ENCODE measurements at regions not wholly inside any gene's neighbourhood (a gene's known extent, or its start where the extent isn't known, plus 50 kb on each side); places are given as distances from the start of the nearest gene placed in this dataset.

DNA sequence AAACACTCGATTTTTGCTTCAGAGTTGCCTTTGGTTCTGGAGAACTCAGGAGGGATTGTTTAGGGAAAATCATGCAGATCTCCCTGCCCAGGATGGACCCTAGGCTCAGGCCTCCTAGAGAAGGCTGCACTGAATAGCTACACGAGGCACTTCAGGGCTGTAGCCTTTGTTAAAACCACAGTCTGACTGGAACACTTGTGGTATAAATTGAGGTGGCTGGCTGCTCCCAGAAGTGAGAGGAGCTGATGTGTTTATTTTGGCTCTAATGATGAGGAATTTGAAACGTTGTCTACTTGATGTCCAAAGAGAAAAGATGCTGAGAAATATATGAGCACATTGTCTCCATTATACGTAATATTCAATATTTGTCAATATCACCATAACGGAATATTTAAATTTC is 762.1 kb upstream of the ARGLU1 start:
- DNase-seq = no peak
- in situ Hi-C loops (cut with HindIII; ENCODE audit: low pct_ligation_motif_present, low pct_unique_long_range_greater_than_20kb, low sequenced_read_pairs) = no loop called here

DNA sequence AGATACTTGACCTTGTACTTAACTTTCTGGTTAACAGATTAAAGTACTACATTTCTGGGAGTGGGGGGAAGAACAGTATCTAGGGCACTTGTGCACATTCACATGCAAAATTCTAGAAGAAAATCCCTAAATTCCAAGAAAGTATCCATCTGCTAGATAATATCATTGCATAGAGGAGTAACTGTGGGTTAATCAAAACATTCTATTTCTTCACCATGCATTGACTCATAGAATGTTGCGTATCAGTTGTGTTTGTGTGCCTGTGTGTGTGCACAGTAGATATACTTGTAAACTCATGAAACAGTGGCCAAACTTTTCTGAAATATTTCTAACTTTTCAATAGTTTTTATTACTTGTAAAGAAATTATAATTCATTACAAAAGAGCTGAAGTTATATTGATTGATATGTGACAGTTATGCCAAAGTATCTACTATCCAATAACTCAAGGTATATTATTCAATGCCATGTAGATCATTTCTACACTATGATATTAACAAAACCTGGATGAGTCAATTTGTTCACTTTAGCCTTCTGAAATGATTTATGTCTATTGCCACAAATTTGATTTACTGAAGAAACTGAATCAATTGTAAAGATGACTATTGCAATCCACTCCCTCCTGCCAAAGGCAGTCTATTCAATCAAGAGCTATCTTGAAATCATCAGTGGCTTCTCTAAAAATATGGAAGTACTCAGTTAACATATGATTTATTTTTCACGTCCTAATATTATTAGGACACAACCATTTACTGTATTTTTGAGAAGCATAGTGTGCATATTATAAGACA is 756.7 kb upstream of the ARGLU1 start:
- no peak for DNase-seq
- in situ Hi-C loops (cut with HindIII; ENCODE audit: low pct_ligation_motif_present, low pct_unique_long_range_greater_than_20kb, low sequenced_read_pairs) = no loop called here

DNA sequence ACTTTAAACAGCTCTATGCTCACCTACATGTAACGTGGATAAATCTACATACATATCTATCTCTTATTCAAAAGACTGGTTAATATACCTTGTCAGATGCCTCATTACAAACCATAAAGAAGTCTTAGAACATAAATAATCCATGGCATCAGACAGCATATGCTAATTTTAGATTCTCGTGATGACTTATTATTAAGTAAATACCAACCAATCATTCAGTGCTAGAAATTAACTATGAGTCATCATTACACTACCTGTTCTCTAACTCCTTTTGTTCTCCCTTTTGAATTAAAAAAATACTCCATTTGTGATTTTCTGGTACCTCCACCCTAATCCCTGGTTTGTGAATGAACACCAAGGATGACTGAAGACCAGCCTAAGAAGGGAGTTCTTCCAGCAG is 754.3 kb upstream of the ARGLU1 start:
- no peak for DNase-seq
- in situ Hi-C loops (cut with HindIII; ENCODE audit: low pct_ligation_motif_present, low pct_unique_long_range_greater_than_20kb, low sequenced_read_pairs) = no loop called here

- in situ Hi-C loops (cut with HindIII; ENCODE audit: low pct_ligation_motif_present, low pct_unique_long_range_greater_than_20kb, low sequenced_read_pairs) = no loop called here
- no peak for DNase-seq
Measured at GRCh38 chr13:107305178-107305577, 737.2 kb upstream of the ARGLU1 start.

DNA sequence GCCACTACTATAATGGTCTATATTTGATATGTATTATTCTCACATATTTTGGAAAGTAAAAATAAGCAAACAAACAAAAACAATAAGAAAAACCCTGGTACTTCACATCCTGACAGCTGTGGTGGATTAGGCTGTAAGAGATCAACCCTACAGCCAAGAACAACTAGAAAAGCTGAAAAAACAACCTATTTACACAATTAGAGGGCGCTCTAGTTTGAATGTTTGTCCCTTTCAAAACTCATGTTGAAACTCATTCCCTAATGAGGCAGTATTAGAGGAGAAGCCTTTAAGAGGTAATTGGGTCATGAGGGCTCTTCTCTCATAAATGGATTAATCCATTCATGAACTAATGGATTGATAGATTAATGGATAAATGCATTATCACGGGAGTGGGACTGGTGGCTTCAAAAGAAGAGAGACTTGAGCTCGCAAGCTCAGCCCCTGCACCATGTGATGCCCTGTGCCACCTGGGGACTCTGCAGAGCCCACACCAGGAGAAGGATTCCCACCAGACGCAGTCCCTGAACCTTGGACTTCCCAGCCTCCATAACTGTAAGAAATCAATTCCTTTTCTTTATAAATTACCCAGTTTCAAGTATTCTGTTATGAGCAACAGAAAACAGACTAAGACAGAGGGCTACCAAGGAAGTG is 733.9 kb upstream of the ARGLU1 start:
- in situ Hi-C loops (cut with HindIII; ENCODE audit: low pct_ligation_motif_present, low pct_unique_long_range_greater_than_20kb, low sequenced_read_pairs) = no loop called here
- peak; percentile 14 for DNase-seq

- in situ Hi-C loops (cut with HindIII; ENCODE audit: low pct_ligation_motif_present, low pct_unique_long_range_greater_than_20kb, low sequenced_read_pairs) = no loop called here
Measured at GRCh38 chr13:107299717-107300116, 731.8 kb upstream of the ARGLU1 start.

GRCh38 chr13:107296804-107297203 is 728.9 kb upstream of the ARGLU1 start:
- DNase-seq = no peak
- in situ Hi-C loops (cut with HindIII; ENCODE audit: low pct_ligation_motif_present, low pct_unique_long_range_greater_than_20kb, low sequenced_read_pairs) = no loop called here

More at GRCh38 chr13:107299717-107300116, 731.8 kb upstream of the ARGLU1 start:
- DNase-seq = no peak

GRCh38 chr13:107295416-107296140 is 727.6 kb upstream of the ARGLU1 start:
- DNase-seq = no peak
- in situ Hi-C loops (cut with HindIII; ENCODE audit: low pct_ligation_motif_present, low pct_unique_long_range_greater_than_20kb, low sequenced_read_pairs) = no loop called here

- in situ Hi-C loops (cut with HindIII; ENCODE audit: low pct_ligation_motif_present, low pct_unique_long_range_greater_than_20kb, low sequenced_read_pairs) = no loop called here
- DNase-seq = no peak
Measured at GRCh38 chr13:107293924-107294323, 726.0 kb upstream of the ARGLU1 start.

- no peak for DNase-seq
- in situ Hi-C loops (cut with HindIII; ENCODE audit: low pct_ligation_motif_present, low pct_unique_long_range_greater_than_20kb, low sequenced_read_pairs) = no loop called here
Measured at GRCh38 chr13:107291875-107292274, 723.9 kb upstream of the ARGLU1 start.

GRCh38 chr13:107289540-107289939 is 721.6 kb upstream of the ARGLU1 start:
- no peak for DNase-seq
- in situ Hi-C loops (cut with HindIII; ENCODE audit: low pct_ligation_motif_present, low pct_unique_long_range_greater_than_20kb, low sequenced_read_pairs) = no loop called here

GRCh38 chr13:107284173-107284572 is 716.2 kb upstream of the ARGLU1 start:
- peak; percentile 6 for DNase-seq
- in situ Hi-C loops (cut with HindIII; ENCODE audit: low pct_ligation_motif_present, low pct_unique_long_range_greater_than_20kb, low sequenced_read_pairs) = no loop called here

DNA sequence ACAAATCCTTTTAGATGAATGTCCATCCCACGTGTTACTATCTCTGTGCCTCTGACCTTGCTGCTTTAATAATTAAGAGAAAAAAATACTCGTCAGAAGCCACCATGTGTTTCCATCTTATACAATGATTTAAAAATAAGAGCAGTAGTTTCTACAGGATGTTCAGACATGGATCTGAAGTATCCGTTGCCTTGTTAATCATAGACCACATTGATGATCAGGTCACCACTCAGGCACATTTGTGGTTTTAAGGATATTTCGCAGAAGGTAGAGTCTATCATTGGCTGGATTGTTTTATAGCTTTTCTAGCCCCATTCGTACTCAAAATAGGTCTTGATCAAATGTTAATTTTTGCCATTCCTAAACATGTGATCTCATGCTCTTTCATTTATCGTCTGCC is 710.0 kb upstream of the ARGLU1 start:
- no peak for DNase-seq
- in situ Hi-C loops (cut with HindIII; ENCODE audit: low pct_ligation_motif_present, low pct_unique_long_range_greater_than_20kb, low sequenced_read_pairs) = no loop called here

DNA sequence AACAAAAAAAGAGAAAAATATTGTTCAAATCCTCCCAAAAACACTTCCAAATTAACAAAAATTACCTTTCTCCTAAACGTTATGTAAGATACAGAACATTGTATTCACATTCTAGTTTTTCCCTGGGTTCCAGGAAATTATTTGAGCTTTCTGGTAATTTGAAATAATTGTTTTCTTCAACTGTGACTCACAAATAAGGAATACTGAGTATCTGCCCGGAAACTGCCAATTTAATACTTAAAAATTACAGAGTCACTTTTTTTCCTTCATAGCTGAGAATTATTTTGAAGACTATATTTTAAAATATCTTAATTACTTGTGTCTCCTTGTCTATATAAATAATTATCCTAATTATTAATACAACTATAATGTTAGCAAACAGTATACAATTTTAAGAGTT is 709.0 kb upstream of the ARGLU1 start:
- in situ Hi-C loops (cut with HindIII; ENCODE audit: low pct_ligation_motif_present, low pct_unique_long_range_greater_than_20kb, low sequenced_read_pairs) = no loop called here
- no peak for DNase-seq

- in situ Hi-C loops (cut with HindIII; ENCODE audit: low pct_ligation_motif_present, low pct_unique_long_range_greater_than_20kb, low sequenced_read_pairs) = no loop called here
- no peak for DNase-seq
Measured at GRCh38 chr13:107275945-107276614, 708.1 kb upstream of the ARGLU1 start.

GRCh38 chr13:107275312-107275711 is 707.4 kb upstream of the ARGLU1 start:
- in situ Hi-C loops (cut with HindIII; ENCODE audit: low pct_ligation_motif_present, low pct_unique_long_range_greater_than_20kb, low sequenced_read_pairs) = no loop called here
- DNase-seq = no peak

DNA sequence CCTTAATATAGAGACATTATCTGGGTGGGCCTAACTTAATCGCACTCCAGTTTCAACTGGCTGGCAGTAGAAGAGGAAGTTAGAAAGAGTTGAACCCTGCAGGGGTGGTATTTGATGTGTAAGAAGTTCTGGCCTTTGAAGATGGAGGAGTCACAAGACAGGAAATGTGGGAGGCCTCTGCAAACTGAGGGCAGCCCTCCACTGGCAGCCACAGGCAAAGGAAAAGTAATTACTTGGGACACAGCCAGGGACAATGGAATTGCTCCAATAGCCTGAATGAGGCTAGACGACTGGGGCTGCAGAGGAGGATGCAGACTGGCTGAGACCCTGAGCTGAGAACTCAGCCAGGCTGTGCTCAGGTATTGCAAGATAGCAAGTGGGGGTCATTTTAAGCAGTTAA is 703.3 kb upstream of the ARGLU1 start:
- in situ Hi-C loops (cut with HindIII; ENCODE audit: low pct_ligation_motif_present, low pct_unique_long_range_greater_than_20kb, low sequenced_read_pairs) = no loop called here
- peak; percentile 37 for DNase-seq

- in situ Hi-C loops (cut with HindIII; ENCODE audit: low pct_ligation_motif_present, low pct_unique_long_range_greater_than_20kb, low sequenced_read_pairs) = no loop called here
- DNase-seq = no peak
Measured at GRCh38 chr13:107266657-107267056, 698.7 kb upstream of the ARGLU1 start.

DNA sequence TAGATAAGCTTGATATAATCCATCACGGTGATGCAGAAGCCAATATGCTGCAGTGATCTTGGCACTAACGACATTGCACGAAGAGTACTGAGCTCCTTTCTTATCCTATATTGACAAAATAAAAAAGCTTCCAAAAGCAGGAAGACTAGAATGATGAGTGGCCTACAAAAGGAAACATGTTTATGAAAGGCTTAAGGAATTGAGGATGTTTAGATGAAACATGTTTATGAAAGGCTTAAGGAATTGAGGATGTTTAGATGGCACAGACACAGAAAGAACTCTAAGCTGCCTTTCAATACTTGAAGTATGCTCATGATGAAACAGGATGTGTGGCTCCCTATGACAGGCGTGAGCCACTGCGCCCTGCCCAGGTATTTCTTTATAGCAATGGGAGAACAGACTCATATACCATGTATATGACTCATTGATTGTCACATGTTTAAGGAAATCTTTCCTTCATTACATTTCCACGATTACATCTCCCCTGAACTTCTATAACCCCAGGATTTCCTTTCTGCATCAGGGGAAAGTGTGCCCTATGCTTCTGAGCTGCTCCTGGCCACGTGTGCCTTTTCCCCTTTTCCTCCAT is 690.8 kb upstream of the ARGLU1 start:
- in situ Hi-C loops (cut with HindIII; ENCODE audit: low pct_ligation_motif_present, low pct_unique_long_range_greater_than_20kb, low sequenced_read_pairs) = no loop called here
- no peak for DNase-seq

Measured in ACHN (cell line).